ENCODE measurements at regions not wholly inside any gene's neighbourhood (a gene's known extent, or its start where the extent isn't known, plus 50 kb on each side); places are given as distances from the start of the nearest gene placed in this dataset.

- no peak for TF ChIP-seq CTCF (IDR thresholded peaks at IDR 0.05)
- no peak for TF ChIP-seq POLR2A (IDR thresholded peaks at IDR 0.05)
- TF ChIP-seq POLR2AphosphoS5 (IDR thresholded peaks at IDR 0.05) = no peak
Observed at GRCh38 chr16:51813609-51814008, 662.5 kb upstream of the SALL1 start.

Data from breast epithelium (tissue), 3 donors.